GM23338 (cell line): ENCODE measurements at regions not wholly inside any gene's neighbourhood (a gene's known extent, or its start where the extent isn't known, plus 50 kb on each side); places are given as distances from the start of the nearest gene placed in this dataset.

Experiments used
- ATAC-seq: fragments of 200-7000 bp; cut with Tn5 transposase; 3 replicates; pipeline ENCODE4 v1.9.1; 2020
- DNase-seq: peaks from one replicate; pipeline ENCODE4 v3.0.0-alpha.2; 2015; ENCODE audit warnings: low spot score
- H2AFZ ChIP-seq: fragments of 200-600 bp; sonication (generic); 2 replicates; pipeline ENCODE4 v1.8.0; 2016; ENCODE audit warnings: antibody characterized with exemption, mild to moderate bottlenecking, moderate library complexity
- H3F3A ChIP-seq: fragments of 200-600 bp; sonication (generic); replicated peaks from 2 replicates; pipeline ENCODE4 v1.8.0; 2017; ENCODE audit warnings: antibody characterized with exemption, mixed run types, low read depth
- H3K27ac ChIP-seq: fragments of 200-600 bp; sonication (generic); 2 replicates; pipeline ENCODE4 v1.6.1; 2016; ENCODE audit warnings: low read depth
- H3K27me3 ChIP-seq: fragments of 200-600 bp; sonication (generic); 2 replicates; pipeline ENCODE4 v1.8.0; 2016; ENCODE audit warnings: mild to moderate bottlenecking, mixed run types, moderate library complexity; ENCODE audit not compliant: insufficient read depth
- H3K36me3 ChIP-seq: fragments of 200-600 bp; sonication (generic); 2 replicates; pipeline ENCODE4 v1.8.0; 2016; ENCODE audit warnings: mild to moderate bottlenecking; ENCODE audit not compliant: insufficient read depth
- H3K4me1 ChIP-seq: fragments of 200-600 bp; sonication (generic); 2 replicates; pipeline ENCODE4 v1.8.0; 2016; ENCODE audit warnings: mild to moderate bottlenecking, moderate library complexity; ENCODE audit not compliant: insufficient read depth
- H3K4me2 ChIP-seq: fragments of 200-600 bp; sonication (generic); 2 replicates; pipeline ENCODE4 v1.7.1; 2017; ENCODE audit warnings: mixed run types
- H3K4me3 ChIP-seq: fragments of 200-600 bp; sonication (generic); 2 replicates; pipeline ENCODE4 v1.6.1; 2016; ENCODE audit warnings: mixed run types
- H3K79me2 ChIP-seq: fragments of 200-600 bp; sonication (generic); replicated peaks from 2 replicates; pipeline ENCODE4 v1.8.0; 2017; ENCODE audit warnings: mild to moderate bottlenecking; ENCODE audit not compliant: insufficient read depth
- H3K9me2 ChIP-seq: fragments of 200-600 bp; sonication (generic); 2 replicates; pipeline ENCODE4 v1.8.0; 2017; ENCODE audit not compliant: insufficient read depth
- H4K20me1 ChIP-seq: fragments of 200-600 bp; sonication (generic); replicated peaks from 2 replicates; pipeline ENCODE4 v1.8.0; 2017; ENCODE audit warnings: mild to moderate bottlenecking; ENCODE audit not compliant: insufficient read depth
- H3K27ac Mint-ChIP-seq: 2 replicates; pipeline ENCODE4 v1.8.0; 2020; ENCODE audit warnings: inconsistent platforms, mild to moderate bottlenecking, moderate library complexity, mixed read lengths
- H3K27me3 Mint-ChIP-seq: 3 replicates; pipeline ENCODE4 v1.8.0; 2022; ENCODE audit warnings: low read depth, mild to moderate bottlenecking, moderate library complexity, mixed read lengths, inconsistent platforms; ENCODE audit not compliant: insufficient read depth, poor library complexity
- H3K36me3 Mint-ChIP-seq: 3 replicates; pipeline ENCODE4 v1.8.0; 2021; ENCODE audit warnings: low read depth, mild to moderate bottlenecking, inconsistent platforms, moderate library complexity, mixed read lengths
- H3K4me1 Mint-ChIP-seq: 3 replicates; pipeline ENCODE4 v1.8.0; 2020; ENCODE audit warnings: mild to moderate bottlenecking, inconsistent platforms, mixed read lengths
- H3K4me3 Mint-ChIP-seq: 3 replicates; pipeline ENCODE4 v1.8.0; 2021; ENCODE audit warnings: moderate library complexity, mild to moderate bottlenecking, inconsistent platforms, mixed read lengths
- H3K9me3 Mint-ChIP-seq: 3 replicates; pipeline ENCODE4 v1.8.0; 2020; ENCODE audit warnings: moderate library complexity, mild to moderate bottlenecking, inconsistent platforms, mixed read lengths
- CREB1 ChIP-seq: fragments of 250-450 bp; sonication (Bioruptor Pico); IDR thresholded peaks from 2 replicates; pipeline ENCODE4 v1.5.0; 2020; ENCODE audit warnings: low read depth, mild to moderate bottlenecking, moderate library complexity
- EZH2 ChIP-seq: fragments of 200-600 bp; sonication (generic); IDR thresholded peaks from one replicate; pipeline ENCODE4 v1.8.0; 2017; ENCODE audit warnings: antibody characterized with exemption, mild to moderate bottlenecking, low read depth; ENCODE audit not compliant: unreplicated experiment
- EZH2phosphoT487 ChIP-seq: fragments of 200-600 bp; sonication (generic); IDR thresholded peaks from one replicate; pipeline ENCODE4 v1.8.1; 2018; ENCODE audit warnings: antibody characterized with exemption; ENCODE audit not compliant: unreplicated experiment
- JUNB ChIP-seq: IDR thresholded peaks from one replicate; pipeline ENCODE4 v1.6.1; 2016; ENCODE audit warnings: antibody characterized with exemption; ENCODE audit not compliant: unreplicated experiment
- NANOG ChIP-seq: IDR thresholded peaks from 2 replicates; pipeline ENCODE4 v1.6.1; 2016; ENCODE audit warnings: antibody characterized with exemption, borderline replicate concordance
- POLR2AphosphoS5 ChIP-seq: IDR thresholded peaks from 2 replicates; pipeline ENCODE4 v1.6.1; 2016; ENCODE audit warnings: antibody characterized with exemption, low read depth
- STAT1 ChIP-seq: IDR thresholded peaks from one replicate; pipeline ENCODE4 v1.6.1; 2016; ENCODE audit warnings: antibody characterized with exemption; ENCODE audit not compliant: unreplicated experiment
- ZNF114 ChIP-seq: fragments of 250-450 bp; sonication (Bioruptor Pico); IDR thresholded peaks from 2 replicates; pipeline ENCODE4 v1.5.0; 2020; ENCODE audit warnings: mild to moderate bottlenecking, moderate library complexity
- ZNF331 ChIP-seq: fragments of 250-450 bp; sonication (Bioruptor Pico); IDR thresholded peaks from 2 replicates; pipeline ENCODE4 v1.5.0; 2020; ENCODE audit warnings: low read depth, mild to moderate bottlenecking, moderate library complexity
- TF ChIP-seq, protein P1 (sequence below): fragments of 250-450 bp; sonication (Bioruptor Pico); IDR thresholded peaks from 2 replicates; pipeline ENCODE4 v1.5.0; 2020; ENCODE audit warnings: mild to moderate bottlenecking, moderate library complexity
- TF ChIP-seq, protein P2 (sequence below), 2 experiments: fragments of 200-600 bp in 1 of 2; sonication (generic) in 1 of 2; conservative IDR thresholded peaks; 2 replicates each; pipeline versions ENCODE4 v1.5.1 to v1.6.1; 2016 to 2017; ENCODE audit warnings: antibody characterized with exemption in 2 of 2, low read depth in 2 of 2, mild to moderate bottlenecking in 2 of 2, moderate library complexity in 1 of 2
- TF ChIP-seq, protein P3 (sequence below): IDR thresholded peaks from 2 replicates; pipeline ENCODE4 v1.6.1; 2016; ENCODE audit warnings: antibody characterized with exemption
- TF ChIP-seq, protein P4 (sequence below): IDR thresholded peaks from one replicate; pipeline ENCODE4 v1.6.1; 2018; ENCODE audit warnings: antibody characterized with exemption; ENCODE audit not compliant: unreplicated experiment

DNA sequence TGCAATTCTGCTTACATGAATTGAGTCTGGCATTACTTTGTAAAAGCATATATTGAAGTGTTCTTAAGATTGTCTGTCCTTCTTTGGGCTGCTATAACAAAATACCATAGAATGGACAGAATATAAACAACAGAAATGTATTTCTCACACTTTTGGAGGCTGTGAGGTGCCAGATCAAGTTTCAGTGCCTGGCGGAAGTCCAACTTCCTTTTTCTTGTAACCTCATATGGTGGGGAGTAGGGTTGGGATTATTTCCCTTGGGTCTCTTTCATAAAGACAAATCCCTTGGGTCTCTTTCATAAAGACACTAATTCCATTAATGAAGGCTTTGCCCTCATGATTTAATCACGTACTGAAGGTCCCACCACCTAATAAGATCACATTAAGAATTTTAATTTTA lies 199.3 kb upstream of the GRID2 start:
- Histone ChIP-seq H3F3A (no peaks in the 10 kb centered on the region), H3K4me3 (no peak overlapping the region), H2AFZ (no peak overlapping the region), H3K27me3 (no peaks in the 10 kb centered on the region), H3K4me1 (peaks cover 4% of the 10 kb centered on the region; the same call in 1 of the 2 replicates), H3K4me2 (no peak overlapping the region), H3K9me2 (no peaks in the 10 kb centered on the region), H3K27ac (no peak overlapping the region), H3K36me3 (no peaks in the 10 kb centered on the region), H4K20me1 (no peaks in the 10 kb centered on the region), H3K79me2 (no peaks in the 10 kb centered on the region)
- no peak overlapping the region for H3K27ac Mint-ChIP-seq
- H3K36me3 Mint-ChIP-seq = no peaks in the 10 kb centered on the region
- TF ChIP-seq JUNB = no peak
- no peak for TF ChIP-seq CREB1
- TF ChIP-seq, protein P1, sequence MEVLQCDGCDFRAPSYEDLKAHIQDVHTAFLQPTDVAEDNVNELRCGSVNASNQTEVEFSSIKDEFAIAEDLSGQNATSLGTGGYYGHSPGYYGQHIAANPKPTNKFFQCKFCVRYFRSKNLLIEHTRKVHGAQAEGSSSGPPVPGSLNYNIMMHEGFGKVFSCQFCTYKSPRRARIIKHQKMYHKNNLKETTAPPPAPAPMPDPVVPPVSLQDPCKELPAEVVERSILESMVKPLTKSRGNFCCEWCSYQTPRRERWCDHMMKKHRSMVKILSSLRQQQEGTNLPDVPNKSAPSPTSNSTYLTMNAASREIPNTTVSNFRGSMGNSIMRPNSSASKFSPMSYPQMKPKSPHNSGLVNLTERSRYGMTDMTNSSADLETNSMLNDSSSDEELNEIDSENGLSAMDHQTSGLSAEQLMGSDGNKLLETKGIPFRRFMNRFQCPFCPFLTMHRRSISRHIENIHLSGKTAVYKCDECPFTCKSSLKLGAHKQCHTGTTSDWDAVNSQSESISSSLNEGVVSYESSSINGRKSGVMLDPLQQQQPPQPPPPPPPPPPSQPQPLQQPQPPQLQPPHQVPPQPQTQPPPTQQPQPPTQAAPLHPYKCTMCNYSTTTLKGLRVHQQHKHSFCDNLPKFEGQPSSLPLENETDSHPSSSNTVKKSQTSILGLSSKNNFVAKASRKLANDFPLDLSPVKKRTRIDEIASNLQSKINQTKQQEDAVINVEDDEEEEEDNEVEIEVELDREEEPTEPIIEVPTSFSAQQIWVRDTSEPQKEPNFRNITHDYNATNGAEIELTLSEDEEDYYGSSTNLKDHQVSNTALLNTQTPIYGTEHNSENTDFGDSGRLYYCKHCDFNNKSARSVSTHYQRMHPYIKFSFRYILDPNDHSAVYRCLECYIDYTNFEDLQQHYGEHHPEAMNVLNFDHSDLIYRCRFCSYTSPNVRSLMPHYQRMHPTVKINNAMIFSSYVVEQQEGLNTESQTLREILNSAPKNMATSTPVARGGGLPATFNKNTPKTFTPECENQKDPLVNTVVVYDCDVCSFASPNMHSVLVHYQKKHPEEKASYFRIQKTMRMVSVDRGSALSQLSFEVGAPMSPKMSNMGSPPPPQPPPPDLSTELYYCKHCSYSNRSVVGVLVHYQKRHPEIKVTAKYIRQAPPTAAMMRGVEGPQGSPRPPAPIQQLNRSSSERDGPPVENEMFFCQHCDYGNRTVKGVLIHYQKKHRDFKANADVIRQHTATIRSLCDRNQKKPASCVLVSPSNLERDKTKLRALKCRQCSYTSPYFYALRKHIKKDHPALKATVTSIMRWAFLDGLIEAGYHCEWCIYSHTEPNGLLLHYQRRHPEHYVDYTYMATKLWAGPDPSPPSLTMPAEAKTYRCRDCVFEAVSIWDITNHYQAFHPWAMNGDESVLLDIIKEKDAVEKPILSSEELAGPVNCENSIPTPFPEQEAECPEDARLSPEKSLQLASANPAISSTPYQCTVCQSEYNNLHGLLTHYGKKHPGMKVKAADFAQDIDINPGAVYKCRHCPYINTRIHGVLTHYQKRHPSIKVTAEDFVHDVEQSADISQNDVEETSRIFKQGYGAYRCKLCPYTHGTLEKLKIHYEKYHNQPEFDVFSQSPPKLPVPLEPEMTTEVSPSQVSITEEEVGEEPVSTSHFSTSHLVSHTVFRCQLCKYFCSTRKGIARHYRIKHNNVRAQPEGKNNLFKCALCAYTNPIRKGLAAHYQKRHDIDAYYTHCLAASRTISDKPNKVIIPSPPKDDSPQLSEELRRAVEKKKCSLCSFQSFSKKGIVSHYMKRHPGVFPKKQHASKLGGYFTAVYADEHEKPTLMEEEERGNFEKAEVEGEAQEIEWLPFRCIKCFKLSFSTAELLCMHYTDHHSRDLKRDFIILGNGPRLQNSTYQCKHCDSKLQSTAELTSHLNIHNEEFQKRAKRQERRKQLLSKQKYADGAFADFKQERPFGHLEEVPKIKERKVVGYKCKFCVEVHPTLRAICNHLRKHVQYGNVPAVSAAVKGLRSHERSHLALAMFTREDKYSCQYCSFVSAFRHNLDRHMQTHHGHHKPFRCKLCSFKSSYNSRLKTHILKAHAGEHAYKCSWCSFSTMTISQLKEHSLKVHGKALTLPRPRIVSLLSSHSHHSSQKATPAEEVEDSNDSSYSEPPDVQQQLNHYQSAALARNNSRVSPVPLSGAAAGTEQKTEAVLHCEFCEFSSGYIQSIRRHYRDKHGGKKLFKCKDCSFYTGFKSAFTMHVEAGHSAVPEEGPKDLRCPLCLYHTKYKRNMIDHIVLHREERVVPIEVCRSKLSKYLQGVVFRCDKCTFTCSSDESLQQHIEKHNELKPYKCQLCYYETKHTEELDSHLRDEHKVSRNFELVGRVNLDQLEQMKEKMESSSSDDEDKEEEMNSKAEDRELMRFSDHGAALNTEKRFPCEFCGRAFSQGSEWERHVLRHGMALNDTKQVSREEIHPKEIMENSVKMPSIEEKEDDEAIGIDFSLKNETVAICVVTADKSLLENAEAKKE (CRISPR knock-in tag) = no peak
- TF ChIP-seq NANOG = no peak
- TF ChIP-seq, protein P2, sequence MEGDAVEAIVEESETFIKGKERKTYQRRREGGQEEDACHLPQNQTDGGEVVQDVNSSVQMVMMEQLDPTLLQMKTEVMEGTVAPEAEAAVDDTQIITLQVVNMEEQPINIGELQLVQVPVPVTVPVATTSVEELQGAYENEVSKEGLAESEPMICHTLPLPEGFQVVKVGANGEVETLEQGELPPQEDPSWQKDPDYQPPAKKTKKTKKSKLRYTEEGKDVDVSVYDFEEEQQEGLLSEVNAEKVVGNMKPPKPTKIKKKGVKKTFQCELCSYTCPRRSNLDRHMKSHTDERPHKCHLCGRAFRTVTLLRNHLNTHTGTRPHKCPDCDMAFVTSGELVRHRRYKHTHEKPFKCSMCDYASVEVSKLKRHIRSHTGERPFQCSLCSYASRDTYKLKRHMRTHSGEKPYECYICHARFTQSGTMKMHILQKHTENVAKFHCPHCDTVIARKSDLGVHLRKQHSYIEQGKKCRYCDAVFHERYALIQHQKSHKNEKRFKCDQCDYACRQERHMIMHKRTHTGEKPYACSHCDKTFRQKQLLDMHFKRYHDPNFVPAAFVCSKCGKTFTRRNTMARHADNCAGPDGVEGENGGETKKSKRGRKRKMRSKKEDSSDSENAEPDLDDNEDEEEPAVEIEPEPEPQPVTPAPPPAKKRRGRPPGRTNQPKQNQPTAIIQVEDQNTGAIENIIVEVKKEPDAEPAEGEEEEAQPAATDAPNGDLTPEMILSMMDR (conservative IDR thresholded peaks at IDR 0.05; ENCODE audit: low read depth in 2 of 2) = no peak
- no peak for TF ChIP-seq EZH2phosphoT487
- TF ChIP-seq ZNF114 (CRISPR knock-in tag) = no peak
- TF ChIP-seq, protein P3, sequence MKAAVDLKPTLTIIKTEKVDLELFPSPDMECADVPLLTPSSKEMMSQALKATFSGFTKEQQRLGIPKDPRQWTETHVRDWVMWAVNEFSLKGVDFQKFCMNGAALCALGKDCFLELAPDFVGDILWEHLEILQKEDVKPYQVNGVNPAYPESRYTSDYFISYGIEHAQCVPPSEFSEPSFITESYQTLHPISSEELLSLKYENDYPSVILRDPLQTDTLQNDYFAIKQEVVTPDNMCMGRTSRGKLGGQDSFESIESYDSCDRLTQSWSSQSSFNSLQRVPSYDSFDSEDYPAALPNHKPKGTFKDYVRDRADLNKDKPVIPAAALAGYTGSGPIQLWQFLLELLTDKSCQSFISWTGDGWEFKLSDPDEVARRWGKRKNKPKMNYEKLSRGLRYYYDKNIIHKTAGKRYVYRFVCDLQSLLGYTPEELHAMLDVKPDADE = no peak
- TF ChIP-seq, protein P4, sequence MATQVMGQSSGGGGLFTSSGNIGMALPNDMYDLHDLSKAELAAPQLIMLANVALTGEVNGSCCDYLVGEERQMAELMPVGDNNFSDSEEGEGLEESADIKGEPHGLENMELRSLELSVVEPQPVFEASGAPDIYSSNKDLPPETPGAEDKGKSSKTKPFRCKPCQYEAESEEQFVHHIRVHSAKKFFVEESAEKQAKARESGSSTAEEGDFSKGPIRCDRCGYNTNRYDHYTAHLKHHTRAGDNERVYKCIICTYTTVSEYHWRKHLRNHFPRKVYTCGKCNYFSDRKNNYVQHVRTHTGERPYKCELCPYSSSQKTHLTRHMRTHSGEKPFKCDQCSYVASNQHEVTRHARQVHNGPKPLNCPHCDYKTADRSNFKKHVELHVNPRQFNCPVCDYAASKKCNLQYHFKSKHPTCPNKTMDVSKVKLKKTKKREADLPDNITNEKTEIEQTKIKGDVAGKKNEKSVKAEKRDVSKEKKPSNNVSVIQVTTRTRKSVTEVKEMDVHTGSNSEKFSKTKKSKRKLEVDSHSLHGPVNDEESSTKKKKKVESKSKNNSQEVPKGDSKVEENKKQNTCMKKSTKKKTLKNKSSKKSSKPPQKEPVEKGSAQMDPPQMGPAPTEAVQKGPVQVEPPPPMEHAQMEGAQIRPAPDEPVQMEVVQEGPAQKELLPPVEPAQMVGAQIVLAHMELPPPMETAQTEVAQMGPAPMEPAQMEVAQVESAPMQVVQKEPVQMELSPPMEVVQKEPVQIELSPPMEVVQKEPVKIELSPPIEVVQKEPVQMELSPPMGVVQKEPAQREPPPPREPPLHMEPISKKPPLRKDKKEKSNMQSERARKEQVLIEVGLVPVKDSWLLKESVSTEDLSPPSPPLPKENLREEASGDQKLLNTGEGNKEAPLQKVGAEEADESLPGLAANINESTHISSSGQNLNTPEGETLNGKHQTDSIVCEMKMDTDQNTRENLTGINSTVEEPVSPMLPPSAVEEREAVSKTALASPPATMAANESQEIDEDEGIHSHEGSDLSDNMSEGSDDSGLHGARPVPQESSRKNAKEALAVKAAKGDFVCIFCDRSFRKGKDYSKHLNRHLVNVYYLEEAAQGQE = no peak
- TF ChIP-seq POLR2AphosphoS5 = no peak
- TF ChIP-seq EZH2 = no peak
- TF ChIP-seq ZNF331 (CRISPR knock-in tag) = no peak
- TF ChIP-seq STAT1 = no peak
- peaks cover 7% of the 10 kb centered on the region; the same call in 2 of the 3 replicates for H3K4me1 Mint-ChIP-seq
- DNase-seq (no peak), ATAC-seq (no peak)
- no peaks in the 10 kb centered on the region for H3K27me3 Mint-ChIP-seq
- no peaks in the 10 kb centered on the region for H3K9me3 Mint-ChIP-seq
- no peak overlapping the region for H3K4me3 Mint-ChIP-seq
